Mononuclear cell (primary cell): ENCODE measurements at regions not wholly inside any gene's neighbourhood (a gene's known extent, or its start where the extent isn't known, plus 50 kb on each side); places are given as distances from the start of the nearest gene placed in this dataset.
"Not testable (repeated sequence)": the region's sequence is repeated elsewhere in the genome, so short reads cannot be mapped to it uniquely, and the experiment has no call there.

Experiments used
- H3K27me3 ChIP-seq: 2 replicates; pipeline ENCODE4 v1.6.0; 2011; ENCODE audit warnings: low read length, control low read depth; ENCODE audit not compliant: insufficient read depth
- H3K4me1 ChIP-seq: 2 replicates; pipeline ENCODE4 v1.5.1; 2011; ENCODE audit warnings: mild to moderate bottlenecking, low read length, control low read depth; ENCODE audit not compliant: insufficient read depth
- H3K4me3 ChIP-seq: 2 replicates; pipeline ENCODE4 v1.5.1; 2011; ENCODE audit warnings: mild to moderate bottlenecking, low read length, moderate library complexity
- H3K9me3 ChIP-seq: 2 replicates; pipeline ENCODE4 v1.5.1; 2011; ENCODE audit warnings: low read depth, mild to moderate bottlenecking, control low read depth, low read length

GRCh38 chr3:147672436-147672835 is 263.3 kb downstream of the ZIC1 start:
- Histone ChIP-seq H3K4me3 (no peak overlapping the region), H3K9me3 (no peaks in the 10 kb centered on the region), H3K4me1 (no peaks in the 10 kb centered on the region), H3K27me3 (no peaks in the 10 kb centered on the region)

- no peaks in the 10 kb centered on the region for H3K4me1 ChIP-seq
- H3K27me3 ChIP-seq = no peaks in the 10 kb centered on the region
- H3K9me3 ChIP-seq = peaks cover 4% of the 10 kb centered on the region
Observed at GRCh38 chr3:147675761-147676160, 266.6 kb downstream of the ZIC1 start.

GRCh38 chr3:147680837-147681483 is 271.8 kb downstream of the ZIC1 start:
- no peaks in the 10 kb centered on the region for H3K27me3 ChIP-seq
- H3K4me1 ChIP-seq = no peaks in the 10 kb centered on the region
- H3K9me3 ChIP-seq = peaks cover 4% of the 10 kb centered on the region
- H3K4me3 ChIP-seq = no peak overlapping the region

More at GRCh38 chr3:147675761-147676160, 266.6 kb downstream of the ZIC1 start:
- H3K4me3 ChIP-seq = no peak overlapping the region

DNA sequence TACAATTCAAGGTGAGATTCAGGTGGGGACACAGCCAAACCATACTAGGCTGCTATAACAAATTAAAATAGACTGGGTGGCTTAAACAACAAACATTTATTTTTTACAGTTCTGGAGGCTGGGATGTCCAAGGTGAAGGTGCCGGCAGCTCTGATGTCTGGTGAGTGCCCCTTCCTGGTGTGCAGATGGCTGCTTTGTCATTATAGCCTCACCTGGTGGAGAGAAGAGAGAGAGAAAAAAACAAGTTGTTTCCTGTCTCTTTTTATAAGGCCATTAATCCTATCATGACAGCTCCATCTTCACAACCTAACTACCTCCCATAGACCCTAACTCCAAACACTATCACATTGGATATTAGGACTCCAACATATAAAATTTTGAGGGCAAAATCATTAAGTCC is 279.7 kb downstream of the ZIC1 start:
- Histone ChIP-seq H3K9me3 (no peaks in the 10 kb centered on the region), H3K4me3 (no peak overlapping the region), H3K4me1 (no peaks in the 10 kb centered on the region), H3K27me3 (no peaks in the 10 kb centered on the region)

- no peaks in the 10 kb centered on the region for H3K9me3 ChIP-seq
- no peaks in the 10 kb centered on the region for H3K27me3 ChIP-seq
- H3K4me3 ChIP-seq = no peak overlapping the region
- no peaks in the 10 kb centered on the region for H3K4me1 ChIP-seq
Observed at GRCh38 chr3:147699175-147699838, 290.1 kb downstream of the ZIC1 start.

DNA sequence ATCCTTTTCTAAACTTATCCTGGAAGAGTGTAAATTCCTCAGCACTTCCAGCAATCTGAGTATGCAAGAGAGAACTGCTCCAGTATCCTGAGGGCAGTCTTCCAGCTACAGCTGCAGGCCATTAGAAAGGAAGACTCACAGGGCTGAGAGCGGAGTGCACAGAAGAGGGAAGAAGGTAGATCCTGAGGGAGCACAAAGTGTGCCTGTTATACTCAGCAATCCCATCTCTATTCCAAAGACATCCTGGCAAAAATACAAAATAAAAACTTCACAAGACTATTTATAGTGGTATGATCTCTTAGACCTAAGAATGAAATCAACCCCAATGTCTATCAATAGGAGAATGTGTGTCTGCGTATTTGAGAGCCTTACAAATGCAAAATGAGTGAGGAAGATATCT is 292.0 kb downstream of the ZIC1 start:
- no peaks in the 10 kb centered on the region for H3K4me1 ChIP-seq
- H3K4me3 ChIP-seq = no peak overlapping the region
- no peaks in the 10 kb centered on the region for H3K9me3 ChIP-seq
- H3K27me3 ChIP-seq = no peaks in the 10 kb centered on the region

- Histone ChIP-seq H3K9me3 (no peaks in the 10 kb centered on the region), H3K27me3 (no peaks in the 10 kb centered on the region), H3K4me3 (no peak overlapping the region), H3K4me1 (no peaks in the 10 kb centered on the region)
Observed at GRCh38 chr3:147702509-147702908, 293.3 kb downstream of the ZIC1 start.

- Histone ChIP-seq H3K4me3 (no peak overlapping the region), H3K27me3 (no peaks in the 10 kb centered on the region), H3K4me1 (no peaks in the 10 kb centered on the region), H3K9me3 (no peaks in the 10 kb centered on the region)
Observed at GRCh38 chr3:147705651-147706051, 296.5 kb downstream of the ZIC1 start.

DNA sequence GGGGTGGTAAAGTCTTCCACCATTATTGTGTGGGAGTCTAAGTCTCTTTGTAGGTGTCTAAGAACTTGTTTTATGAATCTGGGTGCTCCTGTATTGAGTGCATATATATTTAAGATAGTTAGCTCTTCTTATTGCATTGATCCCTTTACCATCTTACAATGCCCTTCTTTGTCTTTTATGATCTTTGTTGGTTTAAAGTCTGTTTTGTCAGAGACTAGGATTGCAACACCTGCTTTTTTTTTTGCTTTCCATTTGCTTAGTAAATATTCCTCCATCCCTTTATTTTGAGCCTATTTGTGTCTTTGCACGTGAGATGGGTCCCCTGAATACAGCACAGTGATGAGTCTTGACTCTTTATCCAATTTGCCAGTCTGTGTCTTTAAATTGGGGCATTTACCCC is 301.6 kb downstream of the ZIC1 start:
- H3K4me1 ChIP-seq, H3K4me3 ChIP-seq, H3K27me3 ChIP-seq, H3K9me3 ChIP-seq: not testable (repeated sequence)

- Histone ChIP-seq H3K9me3 (peaks cover 6% of the 10 kb centered on the region), H3K4me3 (no peak overlapping the region), H3K27me3 (no peaks in the 10 kb centered on the region), H3K4me1 (no peaks in the 10 kb centered on the region)
Observed at GRCh38 chr3:147712357-147712756, 303.2 kb downstream of the ZIC1 start.

GRCh38 chr3:147712758-147713157 is 303.6 kb downstream of the ZIC1 start:
- not testable (repeated sequence) for H3K27me3 ChIP-seq

GRCh38 chr3:147713234-147714133 is 304.3 kb downstream of the ZIC1 start:
- Histone ChIP-seq H3K4me1 (no peaks in the 10 kb centered on the region), H3K27me3 (no peaks in the 10 kb centered on the region), H3K9me3 (peaks cover 6% of the 10 kb centered on the region), H3K4me3 (no peak overlapping the region)

More at GRCh38 chr3:147712758-147713157, 303.6 kb downstream of the ZIC1 start:
- H3K9me3 ChIP-seq, H3K4me1 ChIP-seq, H3K4me3 ChIP-seq: not testable (repeated sequence)

GRCh38 chr3:147729641-147730040 is 320.5 kb downstream of the ZIC1 start:
- Histone ChIP-seq H3K9me3 (no peaks in the 10 kb centered on the region), H3K4me3 (no peak overlapping the region), H3K4me1 (no peaks in the 10 kb centered on the region), H3K27me3 (no peaks in the 10 kb centered on the region)

GRCh38 chr3:147730284-147730683 is 321.1 kb downstream of the ZIC1 start:
- H3K4me3 ChIP-seq = no peak overlapping the region
- no peaks in the 10 kb centered on the region for H3K27me3 ChIP-seq

DNA sequence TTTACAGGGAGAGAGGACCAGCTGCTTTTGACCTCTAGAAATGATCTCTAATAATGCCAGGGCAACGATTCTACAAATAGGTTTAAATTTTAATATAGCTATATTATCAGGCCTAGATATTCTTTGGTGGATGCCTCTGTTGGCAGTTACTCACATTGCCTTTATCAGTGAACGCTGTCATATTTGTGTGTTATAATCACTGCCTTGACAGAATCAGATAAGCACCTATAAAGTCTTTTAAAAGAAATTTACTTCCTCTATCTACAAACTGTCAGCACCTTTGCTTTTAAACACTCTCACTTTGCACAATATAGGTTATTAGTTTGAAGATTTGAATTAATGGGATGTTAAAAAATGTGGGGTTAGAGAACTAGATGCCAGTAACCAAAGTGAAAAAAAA is 324.1 kb downstream of the ZIC1 start:
- no peaks in the 10 kb centered on the region for H3K4me1 ChIP-seq
- no peaks in the 10 kb centered on the region for H3K27me3 ChIP-seq
- no peak overlapping the region for H3K4me3 ChIP-seq

More at GRCh38 chr3:147730284-147730683, 321.1 kb downstream of the ZIC1 start:
- Histone ChIP-seq H3K9me3 (no peaks in the 10 kb centered on the region), H3K4me1 (no peaks in the 10 kb centered on the region)

More for the DNA sequence above, 324.1 kb downstream of the ZIC1 start:
- H3K9me3 ChIP-seq = no peaks in the 10 kb centered on the region
